ENCODE measurements at regions not wholly inside any gene's neighbourhood (a gene's known extent, or its start where the extent isn't known, plus 50 kb on each side); places are given as distances from the start of the nearest gene placed in this dataset.
A peak's percentile ranks its signal among the peaks of the same experiment; 100 is the strongest.

DNA sequence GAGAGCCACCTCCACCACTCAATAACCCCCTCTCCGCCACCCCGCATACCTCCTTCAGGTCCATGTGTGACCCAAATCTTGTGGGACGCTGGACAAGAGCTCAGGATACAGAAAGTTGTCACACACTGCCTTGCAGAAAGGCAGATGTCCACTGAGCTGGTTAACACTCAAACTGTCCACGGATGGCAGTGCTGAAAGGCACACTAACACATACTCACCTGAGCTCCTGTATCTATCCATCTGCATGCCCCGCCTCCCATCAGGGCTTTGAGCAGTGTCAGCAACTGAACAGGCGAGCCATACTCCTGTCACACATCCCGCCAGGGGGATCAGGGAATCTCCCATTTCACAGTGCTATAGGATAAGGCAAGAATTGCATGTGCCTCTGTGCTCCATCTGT, 642.0 kb downstream of the GALC start:
- no peak overlapping the region for H3K4me3 ChIP-seq (ENCODE audit: low read depth, low read length)
- no peak for TF ChIP-seq CTCF (IDR thresholded peaks at IDR 0.05; ENCODE audit: control insufficient read depth, extremely low read depth, insufficient read depth)
- peak; percentile 18 for DNase-seq (ENCODE audit: low read depth)

GRCh38 chr14:87349921-87350320, 643.1 kb downstream of the GALC start:
- no peak overlapping the region for H3K4me3 ChIP-seq (ENCODE audit: low read depth, low read length)
- no peak for DNase-seq (ENCODE audit: low read depth)
- TF ChIP-seq CTCF (IDR thresholded peaks at IDR 0.05; ENCODE audit: control insufficient read depth, extremely low read depth, insufficient read depth) = no peak

DNA sequence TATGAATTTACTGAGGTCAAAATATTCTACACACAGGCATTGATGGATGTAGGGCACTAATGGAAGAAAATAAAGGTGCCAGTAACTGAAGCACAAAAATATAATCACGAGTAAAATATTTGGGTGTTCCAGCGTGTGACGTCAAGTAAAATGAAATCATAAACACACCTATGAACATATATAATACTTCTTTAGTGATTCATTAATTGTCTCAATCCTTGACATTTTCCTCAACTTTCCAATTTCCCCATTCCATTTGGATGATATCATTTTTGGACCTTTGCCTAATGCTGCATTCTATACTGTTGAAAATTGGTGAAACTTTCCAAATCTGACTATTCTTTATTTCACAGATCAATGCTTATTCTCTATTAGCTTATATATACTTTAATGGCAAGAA, 649.3 kb downstream of the GALC start:
- no peak overlapping the region for H3K4me3 ChIP-seq (ENCODE audit: low read depth, low read length)
- no peak for DNase-seq (ENCODE audit: low read depth)
- no peak for TF ChIP-seq CTCF (IDR thresholded peaks at IDR 0.05; ENCODE audit: control insufficient read depth, extremely low read depth, insufficient read depth)

GRCh38 chr14:87334997-87335685, 657.8 kb downstream of the GALC start:
- H3K4me3 ChIP-seq (ENCODE audit: low read depth, low read length) = no peak overlapping the region
- peak; percentile 41 for TF ChIP-seq CTCF (IDR thresholded peaks at IDR 0.05; ENCODE audit: control insufficient read depth, extremely low read depth, insufficient read depth)
- DNase-seq (ENCODE audit: low read depth) = no peak

GRCh38 chr14:87331991-87332390, 661.0 kb downstream of the GALC start:
- TF ChIP-seq CTCF (IDR thresholded peaks at IDR 0.05; ENCODE audit: control insufficient read depth, extremely low read depth, insufficient read depth) = no peak
- no peak for DNase-seq (ENCODE audit: low read depth)

DNA sequence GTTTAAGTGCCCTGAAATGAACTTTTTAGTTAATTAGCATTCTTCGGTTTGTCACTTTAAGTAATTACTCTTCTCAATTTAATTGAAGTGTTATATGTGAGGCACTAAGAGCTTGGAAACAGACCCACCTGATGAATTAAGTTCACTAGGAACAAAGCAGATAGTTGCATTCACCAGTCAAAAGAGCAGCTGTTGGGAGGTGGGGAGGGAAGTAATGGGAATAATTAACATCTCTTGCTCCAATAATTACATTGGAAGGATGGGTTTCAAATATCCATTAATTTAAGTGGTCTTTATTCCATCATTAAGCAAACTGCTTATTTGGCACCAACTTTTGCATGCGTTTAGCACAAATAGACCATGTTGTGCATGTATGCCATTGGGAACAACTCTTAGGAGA, 667.2 kb downstream of the GALC start:
- TF ChIP-seq CTCF (IDR thresholded peaks at IDR 0.05; ENCODE audit: control insufficient read depth, extremely low read depth, insufficient read depth) = no peak
- no peak for DNase-seq (ENCODE audit: low read depth)
- H3K4me3 ChIP-seq (ENCODE audit: low read depth, low read length) = no peak overlapping the region

More at GRCh38 chr14:87331991-87332390, 661.0 kb downstream of the GALC start:
- H3K4me3 ChIP-seq (ENCODE audit: low read depth, low read length) = no peak overlapping the region

- DNase-seq (ENCODE audit: low read depth) = no peak
- no peak overlapping the region for H3K4me3 ChIP-seq (ENCODE audit: low read depth, low read length)
- no peak for TF ChIP-seq CTCF (IDR thresholded peaks at IDR 0.05; ENCODE audit: control insufficient read depth, extremely low read depth, insufficient read depth)
Measured at GRCh38 chr14:87323191-87323590, 669.8 kb downstream of the GALC start.
